GM23248 (cell line): ENCODE measurements at regions not wholly inside any gene's neighbourhood (a gene's known extent, or its start where the extent isn't known, plus 50 kb on each side); places are given as distances from the start of the nearest gene placed in this dataset.

ENCODE experiments used
- DNase-seq: peaks from one replicate; pipeline ENCODE4 v3.0.0-alpha.2; 2015
- H2AFZ ChIP-seq: fragments of 200-600 bp; sonication (generic); 2 replicates; pipeline ENCODE4 v1.6.1; 2016; ENCODE audit warnings: antibody characterized with exemption
- H3F3A ChIP-seq: fragments of 200-600 bp; sonication (generic); 2 replicates; pipeline ENCODE4 v1.6.1; 2016; ENCODE audit warnings: mild to moderate bottlenecking, antibody characterized with exemption, mixed run types; ENCODE audit not compliant: insufficient read depth
- H3K27ac ChIP-seq: fragments of 200-600 bp; sonication (generic); 2 replicates; pipeline ENCODE4 v1.5.1; 2016; ENCODE audit warnings: mild to moderate bottlenecking
- H3K27me3 ChIP-seq: fragments of 200-600 bp; sonication (generic); replicated peaks from 2 replicates; pipeline ENCODE4 v1.6.1; 2016; ENCODE audit warnings: mild to moderate bottlenecking; ENCODE audit not compliant: insufficient read depth
- H3K36me3 ChIP-seq: fragments of 200-600 bp; sonication (generic); 2 replicates; pipeline ENCODE4 v1.6.1; 2016; ENCODE audit warnings: low read depth, mild to moderate bottlenecking
- H3K4me1 ChIP-seq: fragments of 200-600 bp; sonication (generic); 2 replicates; pipeline ENCODE4 v1.6.1; 2016; ENCODE audit warnings: mild to moderate bottlenecking; ENCODE audit not compliant: insufficient read depth
- H3K4me2 ChIP-seq: fragments of 200-600 bp; sonication (generic); one replicate; pipeline ENCODE4 v1.6.1; 2016; ENCODE audit warnings: mild to moderate bottlenecking; ENCODE audit not compliant: unreplicated experiment
- H3K4me3 ChIP-seq: fragments of 200-600 bp; sonication (generic); 2 replicates; pipeline ENCODE4 v1.5.1; 2016; ENCODE audit warnings: mild to moderate bottlenecking
- H3K79me2 ChIP-seq: fragments of 200-600 bp; sonication (generic); 2 replicates; pipeline ENCODE4 v1.6.1; 2016; ENCODE audit warnings: mild to moderate bottlenecking; ENCODE audit not compliant: insufficient read depth
- H3K9ac ChIP-seq: fragments of 200-600 bp; sonication (generic); 2 replicates; pipeline ENCODE4 v1.6.1; 2016; ENCODE audit warnings: mild to moderate bottlenecking
- H3K9me2 ChIP-seq: fragments of 200-600 bp; sonication (generic); 2 replicates; pipeline ENCODE4 v1.6.1; 2016; ENCODE audit warnings: mixed run types, mild to moderate bottlenecking, moderate library complexity; ENCODE audit not compliant: insufficient read depth
- H3K9me3 ChIP-seq: fragments of 200-600 bp; sonication (generic); one replicate; pipeline ENCODE4 v1.6.1; 2017; ENCODE audit warnings: low read depth
- H4K20me1 ChIP-seq: fragments of 200-600 bp; sonication (generic); 2 replicates; pipeline ENCODE4 v1.6.0; 2016; ENCODE audit not compliant: insufficient read depth
- EZH2 ChIP-seq: fragments of 200-600 bp; sonication (generic); IDR thresholded peaks from 2 replicates; pipeline ENCODE4 v1.6.1; 2018; ENCODE audit warnings: antibody characterized with exemption, mild to moderate bottlenecking; ENCODE audit not compliant: insufficient read depth, poor library complexity, severe bottlenecking
- EZH2phosphoT487 ChIP-seq: fragments of 200-600 bp; sonication (generic); IDR thresholded peaks from 2 replicates; pipeline ENCODE4 v1.6.1; 2018; ENCODE audit warnings: antibody characterized with exemption, moderate library complexity, mild to moderate bottlenecking, low read depth; ENCODE audit not compliant: insufficient read depth
- WGBS, 2 experiments: methylation state at CpG; one replicate each; pipeline ENCODE4 v1.1.6; 2015 to 2017; ENCODE audit warnings: low lambda C conversion rate in 2 of 2, low coverage in 1 of 2; ENCODE audit errors: missing lambda C conversion rate in 2 of 2; 5-methylcytosine and 5-hydroxymethylcytosine counted together
- in situ Hi-C: fragments of 300-500 bp; cut with MboI; formaldehyde crosslinking; loops from 2 replicates; pipeline ENCODE4 v1.15.0; 2020

- no peaks in the 10 kb centered on the region for H3K79me2 ChIP-seq
- no peaks in the 10 kb centered on the region for H3K27me3 ChIP-seq
- no peaks in the 10 kb centered on the region for H3K9me2 ChIP-seq
- in situ Hi-C loops: no loop called here
- no peaks in the 10 kb centered on the region for H4K20me1 ChIP-seq
- no peaks in the 10 kb centered on the region for H3K9me3 ChIP-seq
- no peak overlapping the region for H3K9ac ChIP-seq
- H3F3A ChIP-seq: no peaks in the 10 kb centered on the region
- H3K27ac ChIP-seq: no peak overlapping the region
- WGBS, 2 experiments: 9 to 11% methylated on average over 5 of the region's 5 CpGs
- no peak overlapping the region for H3K4me3 ChIP-seq
- H2AFZ ChIP-seq: no peak overlapping the region
- H3K4me1 ChIP-seq: no peaks in the 10 kb centered on the region
- no peak for DNase-seq
- TF ChIP-seq EZH2phosphoT487 (no peak), EZH2 (no peak)
- H3K36me3 ChIP-seq: no peaks in the 10 kb centered on the region
- no peak overlapping the region for H3K4me2 ChIP-seq
Observed at GRCh38 chr13:91123456-91124127, 223.9 kb upstream of the MIR17HG start.

- Histone ChIP-seq H3K79me2 (no peaks in the 10 kb centered on the region), H3K36me3 (no peaks in the 10 kb centered on the region), H4K20me1 (no peaks in the 10 kb centered on the region), H3K9me2 (no peaks in the 10 kb centered on the region), H3K4me3 (no peak overlapping the region), H3K27me3 (no peaks in the 10 kb centered on the region), H3K27ac (no peak overlapping the region), H3K9me3 (no peaks in the 10 kb centered on the region), H2AFZ (no peak overlapping the region), H3K4me2 (no peak overlapping the region), H3K4me1 (no peaks in the 10 kb centered on the region), H3K9ac (no peak overlapping the region), H3F3A (no peaks in the 10 kb centered on the region)
- no peak for TF ChIP-seq EZH2phosphoT487
- no peak for TF ChIP-seq EZH2
- no peak for DNase-seq
- WGBS, 2 experiments: 11 to 13% methylated on average over 4 of the region's 4 CpGs
- in situ Hi-C loops: no loop called here
Observed at GRCh38 chr13:91126806-91127205, 220.7 kb upstream of the MIR17HG start.

GRCh38 chr13:91127995-91128394 lies 219.5 kb upstream of the MIR17HG start:
- TF ChIP-seq EZH2phosphoT487 (no peak), EZH2 (no peak)
- H3K9me2 ChIP-seq: no peaks in the 10 kb centered on the region
- no peaks in the 10 kb centered on the region for H3K36me3 ChIP-seq
- no peak overlapping the region for H3K4me3 ChIP-seq
- H3K4me2 ChIP-seq: no peak overlapping the region
- no peaks in the 10 kb centered on the region for H3K9me3 ChIP-seq
- in situ Hi-C loops: no loop called here
- no peak overlapping the region for H2AFZ ChIP-seq
- H3K9ac ChIP-seq: no peak overlapping the region
- H3K79me2 ChIP-seq: no peaks in the 10 kb centered on the region
- H3F3A ChIP-seq: no peaks in the 10 kb centered on the region
- H3K27ac ChIP-seq: no peak overlapping the region
- DNase-seq: no peak
- H3K4me1 ChIP-seq: no peaks in the 10 kb centered on the region
- H3K27me3 ChIP-seq: no peaks in the 10 kb centered on the region
- 12 to 16% methylated on average over 1 of the region's 1 CpG for WGBS, 2 experiments
- H4K20me1 ChIP-seq: no peaks in the 10 kb centered on the region

- no peak overlapping the region for H3K4me3 ChIP-seq
- H3K36me3 ChIP-seq: no peaks in the 10 kb centered on the region
- H3K9me2 ChIP-seq: no peaks in the 10 kb centered on the region
- no peak for TF ChIP-seq EZH2phosphoT487
- WGBS, 2 experiments: 47 to 54% methylated on average over 4 of the region's 4 CpGs
- H3K79me2 ChIP-seq: no peaks in the 10 kb centered on the region
- no peaks in the 10 kb centered on the region for H3K9me3 ChIP-seq
- H3K4me1 ChIP-seq: no peaks in the 10 kb centered on the region
- no peaks in the 10 kb centered on the region for H3K27me3 ChIP-seq
- no peaks in the 10 kb centered on the region for H3F3A ChIP-seq
- in situ Hi-C loops: no loop called here
- no peak overlapping the region for H3K9ac ChIP-seq
- H3K4me2 ChIP-seq: no peak overlapping the region
- no peak overlapping the region for H2AFZ ChIP-seq
- no peak for DNase-seq
- no peak overlapping the region for H3K27ac ChIP-seq
- no peaks in the 10 kb centered on the region for H4K20me1 ChIP-seq
Observed at GRCh38 chr13:91132381-91132780, 215.1 kb upstream of the MIR17HG start.

GRCh38 chr13:91132786-91133185 lies 214.7 kb upstream of the MIR17HG start:
- Histone ChIP-seq H3K27me3 (no peaks in the 10 kb centered on the region), H3K27ac (no peak overlapping the region), H3K79me2 (no peaks in the 10 kb centered on the region), H3K9ac (no peak overlapping the region), H3K9me3 (no peaks in the 10 kb centered on the region), H4K20me1 (no peaks in the 10 kb centered on the region), H3K36me3 (no peaks in the 10 kb centered on the region), H3F3A (no peaks in the 10 kb centered on the region), H3K9me2 (no peaks in the 10 kb centered on the region), H3K4me2 (no peak overlapping the region), H3K4me3 (no peak overlapping the region), H3K4me1 (no peaks in the 10 kb centered on the region), H2AFZ (no peak overlapping the region)
- no peak for TF ChIP-seq EZH2phosphoT487
- TF ChIP-seq EZH2: no peak
- DNase-seq: no peak
- in situ Hi-C loops: no loop called here
- WGBS, 2 experiments: 30 to 34% methylated on average over 7 of the region's 7 CpGs
